HG03432 (cell line): ENCODE measurements at regions not wholly inside any gene's neighbourhood (a gene's known extent, or its start where the extent isn't known, plus 50 kb on each side); places are given as distances from the start of the nearest gene placed in this dataset.
"Not testable (repeated sequence)": the region's sequence is repeated elsewhere in the genome, so short reads cannot be mapped to it uniquely, and the experiment has no call there.

Experiments used
- ATAC-seq: cut with Tn5 transposase; IDR thresholded peaks from one replicate; pipeline ENCODE4 v1.9.1; 2021; ENCODE audit warnings: mild to moderate bottlenecking, moderate library complexity; ENCODE audit not compliant: unreplicated experiment

- no peak for ATAC-seq
These were observed 131.2 kb upstream of the TBX3 start for GRCh38 chr12:114815026-114815795.

- no peak for ATAC-seq
These were observed 129.1 kb upstream of the TBX3 start for GRCh38 chr12:114812858-114813761.

GRCh38 chr12:114812384-114812783 lies 128.4 kb upstream of the TBX3 start:
- ATAC-seq: no peak

- no peak for ATAC-seq
These were observed 125.1 kb upstream of the TBX3 start for GRCh38 chr12:114809097-114809496.

- not testable (repeated sequence) for ATAC-seq
These were observed 117.4 kb upstream of the TBX3 start for GRCh38 chr12:114801381-114801780.

- ATAC-seq: not testable (repeated sequence)
These were observed 116.6 kb upstream of the TBX3 start for GRCh38 chr12:114800566-114800965.

- no peak for ATAC-seq
These were observed 115.9 kb upstream of the TBX3 start for GRCh38 chr12:114799574-114800487.

- ATAC-seq: no peak
These were observed 110.1 kb upstream of the TBX3 start for GRCh38 chr12:114794049-114794558.

- no peak for ATAC-seq
These were observed 106.3 kb upstream of the TBX3 start for GRCh38 chr12:114790276-114790675.

GRCh38 chr12:114789821-114790220 lies 105.8 kb upstream of the TBX3 start:
- no peak for ATAC-seq

- ATAC-seq: no peak
These were observed 105.3 kb upstream of the TBX3 start for GRCh38 chr12:114789276-114789675.

GRCh38 chr12:114784526-114784925 lies 100.6 kb upstream of the TBX3 start:
- no peak for ATAC-seq

GRCh38 chr12:114783089-114783618 lies 99.2 kb upstream of the TBX3 start:
- ATAC-seq: no peak

GRCh38 chr12:114780746-114781399 lies 96.9 kb upstream of the TBX3 start:
- ATAC-seq: no peak

- ATAC-seq: no peak
These were observed 95.7 kb upstream of the TBX3 start for GRCh38 chr12:114779647-114780046.

- no peak for ATAC-seq
These were observed 95.2 kb upstream of the TBX3 start for GRCh38 chr12:114779186-114779585.

GRCh38 chr12:114776731-114777442 lies 92.9 kb upstream of the TBX3 start:
- no peak for ATAC-seq

GRCh38 chr12:114774699-114775098 lies 90.7 kb upstream of the TBX3 start:
- ATAC-seq: no peak

- no peak for ATAC-seq
These were observed 90.2 kb upstream of the TBX3 start for GRCh38 chr12:114774197-114774596.
